ENCODE measurements at regions not wholly inside any gene's neighbourhood (a gene's known extent, or its start where the extent isn't known, plus 50 kb on each side); places are given as distances from the start of the nearest gene placed in this dataset.

GRCh38 chr5:175388531-175388930, 55.5 kb downstream of the DRD1 start:
- DNase-seq = no peak
- Histone ChIP-seq H3K36me3 (replicated peaks; ENCODE audit: control insufficient read depth, insufficient read depth, low read length) (no peaks in the 10 kb centered on the region), H3K27me3 (ENCODE audit: control insufficient read depth, insufficient read depth, low read length) (no peaks in the 10 kb centered on the region), H3K4me3 (ENCODE audit: insufficient read depth, low read depth, low read length) (no peak overlapping the region)

- Histone ChIP-seq H3K36me3 (replicated peaks; ENCODE audit: control insufficient read depth, insufficient read depth, low read length) (no peaks in the 10 kb centered on the region), H3K4me3 (ENCODE audit: insufficient read depth, low read depth, low read length) (no peak overlapping the region), H3K27me3 (ENCODE audit: control insufficient read depth, insufficient read depth, low read length) (no peaks in the 10 kb centered on the region)
- no peak for DNase-seq
Observed at GRCh38 chr5:175387144-175387543, 56.8 kb downstream of the DRD1 start.

GRCh38 chr5:175386526-175386925, 57.5 kb downstream of the DRD1 start:
- H3K4me3 ChIP-seq (ENCODE audit: insufficient read depth, low read depth, low read length) = no peak overlapping the region
- H3K36me3 ChIP-seq (replicated peaks; ENCODE audit: control insufficient read depth, insufficient read depth, low read length) = no peaks in the 10 kb centered on the region
- H3K27me3 ChIP-seq (ENCODE audit: control insufficient read depth, insufficient read depth, low read length) = no peaks in the 10 kb centered on the region

GRCh38 chr5:175385691-175386362, 58.2 kb downstream of the DRD1 start:
- no peak for DNase-seq
- no peak overlapping the region for H3K4me3 ChIP-seq (ENCODE audit: insufficient read depth, low read depth, low read length)
- H3K36me3 ChIP-seq (replicated peaks; ENCODE audit: control insufficient read depth, insufficient read depth, low read length) = no peaks in the 10 kb centered on the region
- H3K27me3 ChIP-seq (ENCODE audit: control insufficient read depth, insufficient read depth, low read length) = no peaks in the 10 kb centered on the region

More at GRCh38 chr5:175386526-175386925, 57.5 kb downstream of the DRD1 start:
- no peak for DNase-seq

GRCh38 chr5:175384724-175385552, 59.0 kb downstream of the DRD1 start:
- DNase-seq = no peak
- Histone ChIP-seq H3K27me3 (ENCODE audit: control insufficient read depth, insufficient read depth, low read length) (no peaks in the 10 kb centered on the region), H3K36me3 (replicated peaks; ENCODE audit: control insufficient read depth, insufficient read depth, low read length) (no peaks in the 10 kb centered on the region), H3K4me3 (ENCODE audit: insufficient read depth, low read depth, low read length) (no peak overlapping the region)

GRCh38 chr5:175383350-175383749, 60.6 kb downstream of the DRD1 start:
- no peaks in the 10 kb centered on the region for H3K36me3 ChIP-seq (replicated peaks; ENCODE audit: control insufficient read depth, insufficient read depth, low read length)
- H3K4me3 ChIP-seq (ENCODE audit: insufficient read depth, low read depth, low read length) = no peak overlapping the region
- DNase-seq = peak; percentile 34
- no peaks in the 10 kb centered on the region for H3K27me3 ChIP-seq (ENCODE audit: control insufficient read depth, insufficient read depth, low read length)

GRCh38 chr5:175382171-175382570, 61.8 kb downstream of the DRD1 start:
- Histone ChIP-seq H3K4me3 (ENCODE audit: insufficient read depth, low read depth, low read length) (no peak overlapping the region), H3K27me3 (ENCODE audit: control insufficient read depth, insufficient read depth, low read length) (no peaks in the 10 kb centered on the region), H3K36me3 (replicated peaks; ENCODE audit: control insufficient read depth, insufficient read depth, low read length) (no peaks in the 10 kb centered on the region)
- DNase-seq = no peak

GRCh38 chr5:175381130-175381529, 62.9 kb downstream of the DRD1 start:
- Histone ChIP-seq H3K4me3 (ENCODE audit: insufficient read depth, low read depth, low read length) (no peak overlapping the region), H3K36me3 (replicated peaks; ENCODE audit: control insufficient read depth, insufficient read depth, low read length) (no peaks in the 10 kb centered on the region), H3K27me3 (ENCODE audit: control insufficient read depth, insufficient read depth, low read length) (no peaks in the 10 kb centered on the region)
- DNase-seq = no peak

- Histone ChIP-seq H3K27me3 (ENCODE audit: control insufficient read depth, insufficient read depth, low read length) (no peaks in the 10 kb centered on the region), H3K36me3 (replicated peaks; ENCODE audit: control insufficient read depth, insufficient read depth, low read length) (no peaks in the 10 kb centered on the region), H3K4me3 (ENCODE audit: insufficient read depth, low read depth, low read length) (no peak overlapping the region)
- no peak for DNase-seq
Observed at GRCh38 chr5:175380701-175381100, 63.3 kb downstream of the DRD1 start.

GRCh38 chr5:175379867-175380266, 64.1 kb downstream of the DRD1 start:
- DNase-seq = no peak
- Histone ChIP-seq H3K36me3 (replicated peaks; ENCODE audit: control insufficient read depth, insufficient read depth, low read length) (no peaks in the 10 kb centered on the region), H3K4me3 (ENCODE audit: insufficient read depth, low read depth, low read length) (no peak overlapping the region), H3K27me3 (ENCODE audit: control insufficient read depth, insufficient read depth, low read length) (no peaks in the 10 kb centered on the region)

GRCh38 chr5:175378444-175379028, 65.4 kb downstream of the DRD1 start:
- no peak for DNase-seq
- Histone ChIP-seq H3K27me3 (ENCODE audit: control insufficient read depth, insufficient read depth, low read length) (no peaks in the 10 kb centered on the region), H3K36me3 (replicated peaks; ENCODE audit: control insufficient read depth, insufficient read depth, low read length) (no peaks in the 10 kb centered on the region), H3K4me3 (ENCODE audit: insufficient read depth, low read depth, low read length) (no peak overlapping the region)

GRCh38 chr5:175377816-175378215, 66.2 kb downstream of the DRD1 start:
- H3K4me3 ChIP-seq (ENCODE audit: insufficient read depth, low read depth, low read length) = no peak overlapping the region
- H3K36me3 ChIP-seq (replicated peaks; ENCODE audit: control insufficient read depth, insufficient read depth, low read length) = no peaks in the 10 kb centered on the region
- DNase-seq = no peak
- H3K27me3 ChIP-seq (ENCODE audit: control insufficient read depth, insufficient read depth, low read length) = no peaks in the 10 kb centered on the region

- Histone ChIP-seq H3K4me3 (ENCODE audit: insufficient read depth, low read depth, low read length) (no peak overlapping the region), H3K36me3 (replicated peaks; ENCODE audit: control insufficient read depth, insufficient read depth, low read length) (no peaks in the 10 kb centered on the region), H3K27me3 (ENCODE audit: control insufficient read depth, insufficient read depth, low read length) (no peaks in the 10 kb centered on the region)
- DNase-seq = no peak
Observed at GRCh38 chr5:175374166-175374875, 69.7 kb downstream of the DRD1 start.

GRCh38 chr5:175365866-175366265, 78.1 kb downstream of the DRD1 start:
- no peak for DNase-seq
- H3K27me3 ChIP-seq (ENCODE audit: control insufficient read depth, insufficient read depth, low read length) = no peaks in the 10 kb centered on the region

More at GRCh38 chr5:175365866-175366265, 78.1 kb downstream of the DRD1 start:
- Histone ChIP-seq H3K36me3 (replicated peaks; ENCODE audit: control insufficient read depth, insufficient read depth, low read length) (no peaks in the 10 kb centered on the region), H3K4me3 (ENCODE audit: insufficient read depth, low read depth, low read length) (no peak overlapping the region)

All from H7 (cell line).